ENCODE measurements at regions not wholly inside any gene's neighbourhood (a gene's known extent, or its start where the extent isn't known, plus 50 kb on each side); places are given as distances from the start of the nearest gene placed in this dataset.

DNA sequence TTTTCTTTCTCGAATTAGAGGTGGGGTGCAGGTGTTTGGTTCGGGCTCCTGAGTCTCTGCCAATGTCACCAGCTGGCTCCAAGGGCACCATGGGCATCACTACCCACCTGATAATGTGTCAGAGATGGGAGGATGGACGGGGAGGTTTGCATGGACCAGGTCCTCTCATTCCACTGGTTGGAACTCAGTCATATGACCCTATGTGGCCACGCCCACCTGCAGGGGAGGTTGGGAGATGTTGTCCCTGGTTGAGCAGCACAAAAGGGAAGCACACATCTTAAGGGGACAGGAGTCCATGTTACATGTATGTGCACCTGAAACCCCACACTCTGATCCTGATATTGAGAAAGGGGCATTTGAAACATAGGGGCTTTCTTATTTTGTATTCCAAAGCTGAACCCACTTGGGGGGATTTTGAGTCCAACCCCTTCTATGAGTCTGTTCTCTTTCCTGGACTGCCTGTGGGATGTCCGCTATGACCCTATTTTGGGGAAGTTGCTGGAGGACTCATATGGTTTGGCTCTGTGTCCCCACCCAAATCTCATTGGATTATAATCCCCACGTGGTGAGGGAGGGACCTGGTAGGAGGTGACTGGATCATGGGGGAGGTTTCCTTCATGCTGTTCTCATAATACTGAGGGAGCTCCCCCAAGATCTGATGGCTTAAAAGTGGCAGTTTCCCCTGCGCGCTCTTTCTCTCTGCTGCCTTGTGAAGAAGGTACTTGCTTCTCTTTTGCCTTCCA is 66.9 kb upstream of the BAIAP2L1 start:
- Histone ChIP-seq H3K27me3 (ENCODE audit: insufficient read depth in 3 of 3, low read length in 2 of 3) (peaks cover 0 to 15% (median 6%) of the 10 kb centered on the region in 3 donors), H3K9me3 (peaks cover 3% of the 10 kb centered on the region), H3K27ac (no peak overlapping the region), H3K36me3 (ENCODE audit: insufficient read depth in 1 of 2, low read depth in 1 of 2) (no peaks in the 10 kb centered on the region), H3K4me3 (no peak overlapping the region), H3K4me1 (no peaks in the 10 kb centered on the region)
- no peak for ATAC-seq
- TF ChIP-seq CTCF (IDR thresholded peaks at IDR 0.05), result no peak
- intact Hi-C loops (cut with DNase I), result no loop called here
- 80 to 84% (median 82%) methylated on average over 8 of the region's 8 CpGs for WGBS, 3 donors
- DNase-seq, result no peak

GRCh38 chr7:98465022-98465421 is 64.1 kb upstream of the BAIAP2L1 start:
- Histone ChIP-seq H3K36me3 (ENCODE audit: insufficient read depth in 1 of 2, low read depth in 1 of 2) (no peaks in the 10 kb centered on the region), H3K27me3 (ENCODE audit: insufficient read depth in 3 of 3, low read length in 2 of 3) (peaks cover 0 to 2% (median 0%) of the 10 kb centered on the region in 3 donors), H3K27ac (no peak overlapping the region), H3K4me1 (no peaks in the 10 kb centered on the region), H3K4me3 (no peak overlapping the region), H3K9me3 (peaks cover 3% of the 10 kb centered on the region)
- ATAC-seq (no peak), DNase-seq (no peak)
- intact Hi-C loops (cut with DNase I), result no loop called here
- TF ChIP-seq CTCF (IDR thresholded peaks at IDR 0.05), result no peak
- WGBS, 3 donors, result 44 to 74% (median 61%) methylated on average over 8 of the region's 8 CpGs

DNA sequence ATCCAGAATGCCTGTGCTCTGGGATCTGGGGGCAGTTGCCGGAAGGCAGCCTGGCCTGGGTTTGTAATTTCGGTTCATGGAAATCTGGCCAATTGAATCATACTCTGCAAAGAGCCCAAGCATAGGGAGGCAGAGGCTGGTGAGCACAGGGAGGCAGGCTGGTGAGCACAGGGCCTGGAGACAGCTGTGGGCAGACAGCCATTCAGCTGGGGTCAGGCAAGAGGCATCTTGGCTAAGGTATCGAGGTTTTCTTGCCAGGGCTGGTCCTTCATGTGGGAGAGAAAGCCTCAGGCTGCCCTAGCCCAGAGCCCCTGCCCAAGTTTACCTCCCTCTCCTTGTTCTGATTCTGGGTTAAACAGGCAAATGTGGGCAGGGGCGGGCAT is 63.7 kb upstream of the BAIAP2L1 start:
- peaks cover under 1% of the 10 kb centered on the region for H3K9me3 ChIP-seq
- ATAC-seq (no peak), DNase-seq (no peak)
- no peak overlapping the region for H3K27ac ChIP-seq
- TF ChIP-seq CTCF (IDR thresholded peaks at IDR 0.05), result no peak
- H3K4me3 ChIP-seq, result no peak overlapping the region
- intact Hi-C loops (cut with DNase I), result no loop called here
- H3K36me3 ChIP-seq (ENCODE audit: insufficient read depth in 1 of 2, low read depth in 1 of 2), result no peaks in the 10 kb centered on the region
- peaks cover 0 to 2% (median 0%) of the 10 kb centered on the region in 3 donors for H3K27me3 ChIP-seq (ENCODE audit: insufficient read depth in 3 of 3, low read length in 2 of 3)
- WGBS, 3 donors, result 16 to 34% (median 32%) methylated on average over 4 of the region's 4 CpGs
- no peaks in the 10 kb centered on the region for H3K4me1 ChIP-seq

- 68 to 74% (median 70%) methylated on average over 9 of the region's 9 CpGs for WGBS, 3 donors
- H3K27me3 ChIP-seq (ENCODE audit: insufficient read depth in 3 of 3, low read length in 2 of 3), result peaks cover 0 to 2% (median 0%) of the 10 kb centered on the region in 3 donors
Measured at GRCh38 chr7:98463837-98464557, 63.1 kb upstream of the BAIAP2L1 start.

More at GRCh38 chr7:98463837-98464557, 63.1 kb upstream of the BAIAP2L1 start:
- DNase-seq (no peak), ATAC-seq (no peak)
- H3K4me1 ChIP-seq, result no peaks in the 10 kb centered on the region
- intact Hi-C loops (cut with DNase I), result no loop called here
- H3K4me3 ChIP-seq, result no peak overlapping the region
- no peak for TF ChIP-seq CTCF (IDR thresholded peaks at IDR 0.05)
- no peaks in the 10 kb centered on the region for H3K36me3 ChIP-seq (ENCODE audit: insufficient read depth in 1 of 2, low read depth in 1 of 2)
- H3K9me3 ChIP-seq, result no peaks in the 10 kb centered on the region
- no peak overlapping the region for H3K27ac ChIP-seq

Measured in psoas muscle (tissue), 7 donors.